Fibroblast of skin of left biceps (primary cell): ENCODE measurements at regions not wholly inside any gene's neighbourhood (a gene's known extent, or its start where the extent isn't known, plus 50 kb on each side); places are given as distances from the start of the nearest gene placed in this dataset.
A peak's percentile ranks its signal among the peaks of the same experiment; 100 is the strongest.
"Not testable (repeated sequence)": the region's sequence is repeated elsewhere in the genome, so short reads cannot be mapped to it uniquely, and the experiment has no call there.

ENCODE experiments used
- DNase-seq, 2 experiments: peaks; one replicate each; pipeline ENCODE4 v3.0.0-alpha.2; 2013; ENCODE audit warnings: low read depth in 2 of 2

GRCh38 chr15:29648415-29648814 is 173.9 kb downstream of the TJP1 start:
- not testable (repeated sequence) for DNase-seq

GRCh38 chr15:29645841-29646240 is 176.4 kb downstream of the TJP1 start:
- no peak for DNase-seq

GRCh38 chr15:29644361-29644760 is 177.9 kb downstream of the TJP1 start:
- not testable (repeated sequence) for DNase-seq

DNA sequence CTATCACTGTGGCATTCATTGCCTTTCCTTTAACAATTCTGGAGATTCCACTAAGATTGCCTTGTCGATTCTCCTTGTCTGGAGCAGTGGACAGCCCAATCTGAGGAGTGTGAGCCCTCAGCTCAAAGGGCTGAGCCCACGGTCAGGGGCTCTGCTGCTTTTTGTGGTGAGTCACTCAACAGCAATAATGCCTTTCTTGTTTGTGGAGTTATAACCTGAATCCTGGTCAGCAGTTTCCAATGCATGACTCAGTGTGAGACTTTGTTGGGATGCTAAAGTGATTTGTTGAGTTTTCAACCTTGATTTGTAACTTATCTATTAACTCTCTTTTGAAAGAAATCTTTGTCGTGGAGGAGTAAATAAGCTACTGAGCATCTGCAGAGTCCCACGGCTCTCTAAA is 183.5 kb downstream of the TJP1 start:
- no peak for DNase-seq

- DNase-seq = no peak
Measured at GRCh38 chr15:29638011-29638410, 184.3 kb downstream of the TJP1 start.

DNA sequence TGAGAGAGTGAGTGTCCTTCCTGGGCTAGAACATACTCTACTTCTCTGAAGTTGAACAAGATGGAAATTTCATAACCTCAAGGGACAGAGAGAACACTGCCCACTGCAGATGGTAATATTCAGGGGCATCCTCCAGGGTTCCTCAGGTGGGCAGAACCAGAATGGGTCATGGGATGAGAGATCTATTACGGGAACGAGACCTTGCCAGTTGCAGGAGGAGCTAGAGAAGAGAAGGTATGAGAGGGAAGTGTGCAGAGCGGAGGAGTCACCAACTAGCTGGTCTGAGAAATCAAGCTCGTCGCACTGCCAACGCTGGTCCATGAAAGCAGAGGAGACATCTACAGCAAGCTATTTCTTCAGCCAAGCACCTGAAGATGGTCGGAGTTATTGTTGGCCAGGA is 184.7 kb downstream of the TJP1 start:
- no peak for DNase-seq

- DNase-seq = no peak
Measured at GRCh38 chr15:29636921-29637320, 185.3 kb downstream of the TJP1 start.

- no peak for DNase-seq
Measured at GRCh38 chr15:29636140-29636539, 186.1 kb downstream of the TJP1 start.

DNA sequence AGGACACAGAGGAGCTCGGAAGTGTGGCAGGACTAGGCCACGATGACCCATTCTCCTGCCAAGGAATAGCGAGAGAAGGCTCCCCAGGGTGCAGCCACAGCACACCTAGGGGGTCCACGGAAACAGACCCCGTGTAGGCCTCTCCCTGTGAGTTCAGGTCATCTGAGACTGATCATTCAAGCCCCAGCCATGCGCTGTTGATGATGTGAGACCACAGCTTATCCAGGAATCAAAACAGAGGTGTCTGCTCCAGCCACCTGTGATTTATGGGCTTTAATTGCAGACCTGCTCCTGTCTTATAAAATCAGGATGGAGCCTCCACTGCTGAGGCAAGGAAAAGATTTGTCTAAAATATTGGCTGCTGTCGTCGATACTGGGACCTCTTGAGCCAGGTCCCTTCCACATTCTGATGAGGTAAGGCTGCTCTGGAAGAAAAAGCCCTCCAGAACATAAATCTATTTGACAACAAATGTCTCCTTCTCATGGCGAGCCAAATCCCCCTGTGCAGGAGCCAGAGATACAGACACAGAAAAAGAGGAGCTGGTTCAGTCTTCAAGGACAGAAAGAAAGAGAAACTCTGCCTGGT is 186.7 kb downstream of the TJP1 start:
- no peak for DNase-seq

- DNase-seq = no peak
Measured at GRCh38 chr15:29633971-29634370, 188.3 kb downstream of the TJP1 start.

DNA sequence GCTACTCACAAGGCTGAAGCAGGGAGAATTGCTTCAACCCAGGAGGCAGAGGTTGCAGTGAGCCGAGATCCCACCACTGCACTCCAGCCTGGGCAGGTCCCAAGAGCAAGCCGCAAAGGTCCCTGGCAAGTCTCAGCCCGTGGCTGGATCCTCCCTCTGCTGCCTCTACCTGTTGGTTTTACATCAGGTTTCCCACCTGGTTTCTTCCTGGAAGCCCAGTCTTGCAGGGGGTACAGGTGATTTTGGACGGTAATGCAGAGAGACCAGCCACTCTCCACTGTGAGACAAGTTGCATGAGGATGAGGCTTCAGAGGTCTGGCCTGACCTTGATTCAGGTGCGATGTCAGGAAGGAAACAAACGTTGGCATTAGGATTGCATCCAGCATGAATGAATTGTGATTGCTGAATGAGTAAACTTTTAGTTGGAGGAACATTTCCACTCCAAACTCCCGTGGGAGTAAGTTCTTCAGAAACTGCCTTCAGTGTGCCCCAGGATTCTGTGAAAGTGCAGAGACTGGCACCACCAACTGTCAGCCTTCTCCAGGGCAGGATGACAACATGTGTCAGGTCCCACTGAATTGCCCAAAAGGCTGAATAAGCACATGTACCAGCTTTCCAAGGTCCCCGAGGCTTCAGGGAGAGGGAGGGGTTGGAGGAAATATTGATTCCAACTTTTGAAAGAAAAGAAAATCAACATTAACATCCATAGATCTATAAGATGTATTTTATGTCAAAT is 189.4 kb downstream of the TJP1 start:
- DNase-seq = no peak

GRCh38 chr15:29631076-29632070 is 190.9 kb downstream of the TJP1 start:
- no peak for DNase-seq

DNA sequence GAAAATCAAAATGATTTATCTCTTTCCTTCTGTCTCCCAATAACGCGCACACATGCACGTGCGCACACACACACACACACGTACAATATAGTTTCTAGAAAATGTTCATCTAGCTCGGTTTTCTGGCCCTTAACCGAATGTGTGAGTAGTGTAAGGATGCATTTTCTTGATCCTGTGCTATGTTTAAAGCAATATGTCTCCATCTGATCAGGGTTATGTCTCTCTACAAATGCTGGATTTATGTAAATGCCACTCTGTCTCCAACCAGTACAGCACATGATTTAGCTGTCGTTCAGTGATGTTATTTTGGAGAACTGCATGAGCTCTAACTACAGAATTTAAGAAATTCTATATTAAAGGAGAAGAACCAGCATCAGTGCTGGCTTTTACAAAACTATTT is 198.0 kb downstream of the TJP1 start:
- DNase-seq = no peak

- no peak for DNase-seq
Measured at GRCh38 chr15:29623116-29623639, 199.1 kb downstream of the TJP1 start.

DNA sequence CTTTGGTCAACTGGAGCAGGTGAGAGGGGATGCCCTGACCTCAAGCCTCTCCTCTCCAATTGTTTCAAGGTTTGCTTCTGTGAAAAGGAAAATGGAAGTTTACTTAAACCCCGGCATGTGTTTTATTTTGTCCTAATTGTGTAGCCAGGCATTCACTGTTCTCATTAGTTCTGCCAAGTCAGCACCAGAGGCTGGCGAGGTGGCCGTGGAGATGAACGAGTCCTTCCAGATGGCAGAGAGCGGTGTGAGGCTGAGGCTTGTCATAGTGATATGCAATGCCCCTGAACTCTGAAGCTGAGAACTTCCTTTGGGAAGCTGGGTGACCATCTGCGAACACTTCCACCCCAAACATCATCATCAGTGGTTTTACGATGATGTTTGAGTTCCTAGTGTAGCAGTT is 199.6 kb downstream of the TJP1 start:
- no peak for DNase-seq

DNA sequence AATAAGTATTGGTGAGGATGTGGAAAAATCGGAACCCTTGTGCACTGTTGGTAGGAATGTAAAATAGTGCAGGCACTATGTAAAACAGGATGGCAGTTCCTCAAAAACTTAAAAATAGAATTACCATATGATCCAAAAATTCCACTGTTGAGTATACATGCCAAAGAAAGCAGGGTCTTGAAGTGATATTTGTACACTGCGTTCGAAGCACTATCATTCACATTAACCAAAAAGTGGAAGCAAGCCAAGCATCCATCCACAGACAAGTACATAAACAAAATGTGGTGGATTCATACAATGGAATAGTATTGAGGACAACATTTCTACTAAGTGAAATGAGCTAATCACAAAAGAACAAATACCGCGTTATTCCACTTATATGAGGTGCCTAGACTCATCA is 200.7 kb downstream of the TJP1 start:
- DNase-seq = no peak

DNA sequence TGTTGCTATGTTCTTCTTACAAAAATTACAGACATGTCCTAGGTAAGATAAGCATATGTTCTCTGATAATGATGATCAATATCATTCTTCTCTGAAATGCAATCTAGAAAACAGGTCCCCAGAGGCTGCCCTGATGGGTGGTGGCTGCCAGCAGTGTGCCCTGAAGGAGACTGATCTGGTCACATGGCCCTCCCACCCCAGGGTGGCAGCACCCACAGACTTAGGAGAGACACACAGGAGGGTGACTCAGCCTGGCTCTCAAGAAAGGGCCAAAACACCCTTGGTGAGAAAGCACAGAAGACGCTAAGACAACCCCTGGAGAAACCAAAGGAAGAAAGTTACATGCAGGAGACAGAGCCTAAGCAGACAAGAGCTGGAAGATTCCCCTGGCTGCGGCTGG is 203.7 kb downstream of the TJP1 start:
- no peak for DNase-seq

GRCh38 chr15:29616512-29616911 is 205.8 kb downstream of the TJP1 start:
- no peak for DNase-seq

DNA sequence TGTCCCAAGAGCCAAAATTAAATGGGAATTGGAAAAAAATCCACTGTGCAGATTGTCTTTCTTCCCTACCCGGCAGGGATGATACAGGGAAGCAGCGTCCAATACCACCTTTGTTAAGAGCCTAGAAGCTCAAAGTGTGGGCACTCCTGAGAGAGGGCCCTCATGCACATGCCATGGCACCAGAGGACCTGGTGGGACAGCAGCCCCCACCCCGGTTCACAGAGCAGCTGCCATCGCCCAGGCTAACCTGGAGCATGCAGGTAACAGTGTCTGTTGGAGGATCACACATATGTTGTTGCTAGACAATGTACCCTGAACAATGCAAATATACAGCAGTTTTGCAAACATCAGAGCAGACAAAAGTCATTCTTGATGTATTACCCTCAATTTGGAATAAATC is 206.5 kb downstream of the TJP1 start:
- no peak for DNase-seq

DNA sequence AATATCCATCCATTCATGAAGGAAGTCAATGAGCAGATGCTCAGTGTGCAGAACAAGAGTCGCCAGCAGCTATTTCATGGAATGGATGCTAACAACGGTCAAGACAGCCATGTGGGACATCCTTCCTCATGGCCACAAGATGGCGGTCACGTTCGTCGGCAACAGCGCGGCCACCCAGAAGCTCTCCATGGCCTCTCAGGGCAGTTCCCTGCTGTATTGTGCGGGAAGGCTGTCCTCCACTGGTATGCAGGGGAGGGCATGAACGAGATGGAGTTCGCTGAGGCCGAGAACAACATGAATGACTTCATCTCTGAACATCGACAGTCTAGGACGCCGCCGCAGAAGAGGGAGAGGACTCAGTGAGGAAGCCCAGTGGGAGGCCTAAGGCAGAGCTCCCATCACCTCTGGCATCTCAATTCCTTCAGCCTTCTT is 208.3 kb downstream of the TJP1 start:
- DNase-seq = no peak

- DNase-seq = peak in 1 of 2 experiments; percentile 34
Measured at GRCh38 chr15:29612701-29613100, 209.6 kb downstream of the TJP1 start.

- DNase-seq = peak; percentile 91
Measured at GRCh38 chr15:29612096-29612495, 210.2 kb downstream of the TJP1 start.
